PFSK-1 (cell line): ENCODE measurements at regions not wholly inside any gene's neighbourhood (a gene's known extent, or its start where the extent isn't known, plus 50 kb on each side); places are given as distances from the start of the nearest gene placed in this dataset.

Experiments
- FOXP2 ChIP-seq: optimal IDR thresholded peaks from 2 replicates; pipeline ENCODE3; 2011; ENCODE audit warnings: borderline replicate concordance, control low read depth, inconsistent platforms; ENCODE audit not compliant: insufficient read depth; ENCODE audit errors: extremely low read length, extremely low read depth
- POLR2AphosphoS5 ChIP-seq: IDR thresholded peaks from 2 replicates; pipeline ENCODE4 v1.6.1; 2012; ENCODE audit warnings: low read depth, mild to moderate bottlenecking, control low read depth, low read length, moderate library complexity
- SIN3A ChIP-seq: IDR thresholded peaks from 2 replicates; pipeline ENCODE4 v1.6.1; 2012; ENCODE audit warnings: mild to moderate bottlenecking, low read length, moderate library complexity, borderline replicate concordance; ENCODE audit not compliant: insufficient read depth
- TF ChIP-seq, protein P1 (sequence below), 2 experiments: IDR thresholded peaks; 2 replicates each; pipeline versions ENCODE4 v1.6.1 to v1.8.0; 2011 to 2012; ENCODE audit warnings: low read depth in 2 of 2, low read length in 2 of 2, control low read depth in 1 of 2, inconsistent platforms in 1 of 2, mild to moderate bottlenecking in 1 of 2, moderate library complexity in 1 of 2; ENCODE audit not compliant: insufficient read depth in 1 of 2

DNA sequence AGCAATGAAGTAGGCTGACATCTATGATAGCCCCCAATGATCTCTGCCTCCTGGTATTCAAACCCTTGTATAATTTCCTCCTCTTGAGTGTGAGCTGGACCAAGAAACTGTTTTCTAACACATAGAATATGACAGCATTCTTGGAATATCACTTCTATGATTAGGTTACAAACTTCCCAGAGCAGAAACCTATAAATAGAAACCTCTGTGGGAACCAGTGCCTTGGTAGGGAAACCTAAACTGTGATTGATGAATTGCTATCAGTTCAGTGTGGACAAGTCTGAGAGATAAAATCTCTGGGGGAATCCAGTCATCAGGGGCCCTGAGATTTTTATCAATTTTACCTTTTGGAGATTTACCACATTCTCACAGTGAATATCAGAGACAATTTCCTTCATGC is 756.5 kb upstream of the AGA start:
- TF ChIP-seq FOXP2 (no peak), POLR2AphosphoS5 (no peak), SIN3A (no peak)
- TF ChIP-seq, protein P1, sequence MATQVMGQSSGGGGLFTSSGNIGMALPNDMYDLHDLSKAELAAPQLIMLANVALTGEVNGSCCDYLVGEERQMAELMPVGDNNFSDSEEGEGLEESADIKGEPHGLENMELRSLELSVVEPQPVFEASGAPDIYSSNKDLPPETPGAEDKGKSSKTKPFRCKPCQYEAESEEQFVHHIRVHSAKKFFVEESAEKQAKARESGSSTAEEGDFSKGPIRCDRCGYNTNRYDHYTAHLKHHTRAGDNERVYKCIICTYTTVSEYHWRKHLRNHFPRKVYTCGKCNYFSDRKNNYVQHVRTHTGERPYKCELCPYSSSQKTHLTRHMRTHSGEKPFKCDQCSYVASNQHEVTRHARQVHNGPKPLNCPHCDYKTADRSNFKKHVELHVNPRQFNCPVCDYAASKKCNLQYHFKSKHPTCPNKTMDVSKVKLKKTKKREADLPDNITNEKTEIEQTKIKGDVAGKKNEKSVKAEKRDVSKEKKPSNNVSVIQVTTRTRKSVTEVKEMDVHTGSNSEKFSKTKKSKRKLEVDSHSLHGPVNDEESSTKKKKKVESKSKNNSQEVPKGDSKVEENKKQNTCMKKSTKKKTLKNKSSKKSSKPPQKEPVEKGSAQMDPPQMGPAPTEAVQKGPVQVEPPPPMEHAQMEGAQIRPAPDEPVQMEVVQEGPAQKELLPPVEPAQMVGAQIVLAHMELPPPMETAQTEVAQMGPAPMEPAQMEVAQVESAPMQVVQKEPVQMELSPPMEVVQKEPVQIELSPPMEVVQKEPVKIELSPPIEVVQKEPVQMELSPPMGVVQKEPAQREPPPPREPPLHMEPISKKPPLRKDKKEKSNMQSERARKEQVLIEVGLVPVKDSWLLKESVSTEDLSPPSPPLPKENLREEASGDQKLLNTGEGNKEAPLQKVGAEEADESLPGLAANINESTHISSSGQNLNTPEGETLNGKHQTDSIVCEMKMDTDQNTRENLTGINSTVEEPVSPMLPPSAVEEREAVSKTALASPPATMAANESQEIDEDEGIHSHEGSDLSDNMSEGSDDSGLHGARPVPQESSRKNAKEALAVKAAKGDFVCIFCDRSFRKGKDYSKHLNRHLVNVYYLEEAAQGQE (IDR thresholded peaks at IDR 0.05; ENCODE audit: insufficient read depth in 1 of 2, low read depth in 2 of 2, low read length in 2 of 2), result no peak
